NOMO-1 treated with dmso at 0.1 percent for 144 hours (cell line): ENCODE measurements at regions not wholly inside any gene's neighbourhood (a gene's known extent, or its start where the extent isn't known, plus 50 kb on each side); places are given as distances from the start of the nearest gene placed in this dataset.

Experiments used
- DNase-seq: peaks from one replicate; lab custom pipeline; 2025; ENCODE audit not compliant: unreplicated experiment; lab: John Stamatoyannopoulos, UW

GRCh38 chr20:43863821-43864544, 50.7 kb upstream of the TOX2 start:
- DNase-seq: no peak

GRCh38 chr20:43863330-43863729, 51.3 kb upstream of the TOX2 start:
- DNase-seq: no peak

- no peak for DNase-seq
These were observed 52.2 kb upstream of the TOX2 start for GRCh38 chr20:43862438-43862837.

DNA sequence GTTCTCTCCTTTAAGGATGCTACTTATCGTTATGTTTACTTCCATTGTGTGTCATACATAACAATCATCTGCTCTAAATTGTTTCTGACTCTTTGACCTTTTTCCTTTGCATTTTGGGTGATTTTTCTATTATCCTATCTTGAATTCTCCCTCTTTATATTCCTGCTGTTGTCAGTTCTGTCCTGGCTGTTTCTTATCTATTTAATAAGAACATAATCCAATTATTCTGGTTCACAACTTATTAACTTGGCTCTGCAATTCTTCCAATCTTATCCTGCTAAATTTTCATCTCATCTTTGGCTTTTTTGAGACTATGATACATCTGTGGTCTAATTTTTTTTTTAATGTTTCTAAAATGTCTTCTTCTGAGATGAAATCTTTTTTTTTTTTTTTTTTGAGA, 54.7 kb upstream of the TOX2 start:
- DNase-seq: no peak

DNA sequence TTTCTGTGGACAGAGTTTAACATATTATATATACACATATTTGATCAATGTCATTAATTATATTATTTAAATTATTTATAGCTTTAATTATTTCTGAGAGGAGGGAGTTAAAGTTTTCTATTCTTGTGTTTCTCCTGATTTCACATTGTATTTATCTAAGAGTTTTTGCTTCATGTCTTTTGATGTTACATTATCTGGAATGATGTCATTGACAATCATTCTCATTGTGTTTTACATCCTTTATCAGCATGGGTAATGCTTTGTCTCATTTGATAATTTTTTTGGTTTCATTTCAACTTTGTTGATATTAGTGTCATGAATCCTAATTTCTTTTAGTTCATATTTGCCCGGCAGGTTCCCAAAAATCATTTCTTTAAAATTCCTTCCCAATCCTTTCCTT, 56.7 kb upstream of the TOX2 start:
- no peak for DNase-seq

GRCh38 chr20:43857127-43857526, 57.5 kb upstream of the TOX2 start:
- no peak for DNase-seq

DNA sequence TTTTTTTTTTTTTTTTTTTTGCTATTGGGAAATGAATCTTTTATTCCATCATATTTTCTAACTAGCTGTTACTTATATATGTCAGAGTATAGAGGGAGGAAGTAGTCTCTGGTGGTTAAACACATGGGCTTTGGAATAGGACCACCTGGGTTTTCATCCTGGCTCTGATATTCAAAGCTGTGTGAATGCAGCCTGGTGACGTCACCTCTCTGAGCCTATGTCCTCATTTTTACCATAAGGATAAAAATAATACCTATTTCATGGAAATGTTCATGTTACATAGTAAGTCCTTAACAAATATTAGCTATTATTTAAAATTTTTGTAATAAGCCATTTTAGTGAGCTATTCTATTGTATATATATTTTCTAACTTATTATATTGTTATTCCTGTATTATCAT, 58.8 kb upstream of the TOX2 start:
- DNase-seq: no peak

GRCh38 chr20:43853918-43854317, 60.7 kb upstream of the TOX2 start:
- no peak for DNase-seq

DNA sequence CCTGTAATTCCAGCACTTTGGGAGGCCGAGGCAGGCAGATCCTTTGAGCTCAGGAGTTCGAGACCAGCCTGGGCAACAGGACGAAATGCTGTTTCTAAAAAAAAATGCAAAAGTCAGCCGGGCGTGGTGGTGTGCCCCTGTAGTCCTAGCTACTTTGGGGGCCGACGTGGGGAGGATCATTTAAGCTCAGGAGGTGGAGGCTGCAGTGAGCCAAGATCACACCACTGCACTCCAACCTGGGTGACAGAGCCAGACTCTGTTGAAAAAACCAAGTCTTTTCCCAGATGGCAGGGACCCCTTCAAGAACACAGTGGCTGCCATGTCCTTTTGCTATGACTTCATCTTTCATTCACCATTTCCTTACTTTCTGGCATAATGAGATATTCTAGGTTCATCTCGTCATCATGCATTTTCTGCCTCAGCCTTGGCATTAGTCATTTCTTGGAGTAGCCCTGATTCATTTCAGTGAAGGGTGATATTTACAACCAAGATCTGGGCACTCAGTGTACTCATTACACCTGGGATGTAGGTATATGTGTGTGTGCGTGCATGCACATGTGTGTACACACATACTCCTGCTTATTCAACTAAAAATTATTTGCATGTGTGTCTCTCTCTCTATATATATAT, 61.4 kb upstream of the TOX2 start:
- DNase-seq: no peak

DNA sequence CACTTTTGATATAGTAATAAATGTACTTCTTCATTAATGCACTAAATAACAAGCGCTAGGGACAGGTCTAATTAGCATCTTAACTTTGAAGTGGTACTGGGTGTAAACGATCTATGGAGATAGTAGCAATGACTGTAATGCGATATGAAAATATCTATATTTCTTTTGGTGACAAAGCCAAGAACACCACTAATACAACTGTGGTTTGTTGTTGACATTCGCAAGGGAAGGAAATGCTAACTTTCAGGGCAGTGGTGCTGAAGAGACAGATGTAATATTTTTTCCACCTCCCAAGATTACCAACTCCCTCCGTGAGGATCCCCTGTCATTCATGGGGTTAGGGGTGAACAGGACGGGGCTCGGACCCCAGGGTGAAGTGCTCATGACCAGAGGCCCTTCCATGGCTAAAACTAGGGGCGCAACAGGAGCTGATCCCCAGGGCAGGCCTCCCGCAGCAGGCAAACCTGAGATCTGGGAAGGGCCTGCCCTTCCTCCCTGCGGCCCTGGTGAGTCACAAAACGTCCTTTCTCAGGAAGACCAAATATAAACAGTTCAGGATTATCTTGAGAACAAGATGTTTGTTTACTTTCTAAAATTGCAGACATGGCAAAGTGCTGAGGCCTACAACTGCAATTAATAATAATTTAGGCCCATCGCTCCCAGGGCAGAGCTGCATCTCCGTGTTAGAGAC, 65.0 kb upstream of the TOX2 start:
- DNase-seq: no peak

- DNase-seq: no peak
These were observed 68.1 kb upstream of the TOX2 start for GRCh38 chr20:43846516-43846905.

DNA sequence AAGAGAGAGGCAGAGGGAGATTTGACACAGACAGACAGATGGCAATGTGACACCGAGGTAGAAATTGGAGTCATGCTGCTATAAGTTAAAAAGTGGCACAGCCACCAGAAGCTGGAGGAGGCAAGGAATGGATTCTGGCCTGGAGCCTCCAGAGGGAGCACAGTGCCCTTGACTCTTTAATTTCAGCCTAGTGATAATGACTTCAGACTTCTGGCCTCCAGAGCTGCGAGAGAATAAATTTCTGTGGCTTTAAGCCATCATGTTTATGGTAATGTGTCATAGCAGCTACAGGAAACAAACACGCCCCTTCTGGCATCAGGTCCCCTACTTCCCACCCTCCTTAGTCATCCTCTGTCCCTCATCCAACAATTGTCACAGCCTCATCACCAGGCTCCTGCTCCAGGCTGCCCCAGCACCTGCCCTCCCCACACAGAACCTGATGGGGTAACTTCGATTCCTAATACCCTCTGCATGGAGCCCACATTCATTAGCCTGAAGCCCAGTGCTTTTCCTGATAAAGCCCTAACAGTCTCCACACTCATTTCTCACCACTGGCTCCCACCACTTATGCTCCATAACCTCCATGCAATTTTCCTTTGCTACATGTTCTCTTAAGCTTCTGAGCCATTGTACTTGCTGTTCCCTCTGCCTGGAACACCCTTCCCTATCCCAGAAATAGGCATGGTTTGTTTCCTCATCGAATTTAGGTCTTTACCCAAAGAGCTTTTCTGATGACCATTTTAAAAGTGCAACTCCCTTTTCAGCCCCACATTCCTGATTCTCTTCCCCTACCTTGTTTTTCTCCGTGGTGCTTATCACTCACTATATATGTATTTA, 69.7 kb upstream of the TOX2 start:
- DNase-seq: no peak

- no peak for DNase-seq
These were observed 70.5 kb upstream of the TOX2 start for GRCh38 chr20:43843965-43844660.

DNA sequence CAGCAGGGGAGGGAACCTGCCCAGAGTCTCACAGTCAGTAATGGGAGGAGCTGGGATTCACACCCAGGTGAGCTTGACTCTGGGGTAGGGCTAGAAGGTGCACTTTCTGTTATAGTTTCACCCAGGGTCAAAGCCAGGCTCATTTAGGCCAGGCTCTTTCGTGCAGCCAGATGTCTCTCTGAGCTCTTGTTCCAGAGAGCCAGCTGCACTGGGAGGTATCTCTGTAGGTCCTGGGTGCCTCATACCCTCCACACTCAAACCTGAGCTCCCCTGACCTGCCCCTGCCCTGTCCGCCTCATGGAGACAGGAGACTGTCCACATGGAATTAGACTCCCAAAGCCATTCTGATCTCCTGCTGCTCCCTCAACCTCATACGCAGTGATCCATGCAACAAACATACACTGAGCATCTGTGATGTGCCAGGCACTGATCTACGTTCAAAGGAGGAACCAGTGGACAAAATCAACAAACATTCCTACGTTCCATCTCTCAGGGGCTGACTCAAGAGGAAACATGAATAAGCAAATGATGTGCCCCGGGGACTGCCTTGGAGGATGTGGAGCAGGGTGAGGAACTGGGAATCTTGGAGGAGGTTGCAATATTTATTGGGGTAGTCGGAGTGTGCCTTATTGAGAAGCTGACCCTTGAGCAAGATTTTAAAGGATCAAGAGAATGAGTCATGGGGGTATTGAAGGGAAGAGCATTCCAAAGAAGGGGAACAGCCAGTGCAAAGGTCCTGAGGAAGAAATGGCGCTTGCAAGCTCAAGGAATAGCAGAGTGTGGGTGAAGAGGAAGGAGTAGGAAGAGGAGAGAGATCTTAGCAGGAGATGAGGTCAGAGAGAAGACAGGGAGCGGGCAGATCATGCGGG, 71.3 kb upstream of the TOX2 start:
- DNase-seq: no peak

- no peak for DNase-seq
These were observed 72.3 kb upstream of the TOX2 start for GRCh38 chr20:43842126-43843020.

DNA sequence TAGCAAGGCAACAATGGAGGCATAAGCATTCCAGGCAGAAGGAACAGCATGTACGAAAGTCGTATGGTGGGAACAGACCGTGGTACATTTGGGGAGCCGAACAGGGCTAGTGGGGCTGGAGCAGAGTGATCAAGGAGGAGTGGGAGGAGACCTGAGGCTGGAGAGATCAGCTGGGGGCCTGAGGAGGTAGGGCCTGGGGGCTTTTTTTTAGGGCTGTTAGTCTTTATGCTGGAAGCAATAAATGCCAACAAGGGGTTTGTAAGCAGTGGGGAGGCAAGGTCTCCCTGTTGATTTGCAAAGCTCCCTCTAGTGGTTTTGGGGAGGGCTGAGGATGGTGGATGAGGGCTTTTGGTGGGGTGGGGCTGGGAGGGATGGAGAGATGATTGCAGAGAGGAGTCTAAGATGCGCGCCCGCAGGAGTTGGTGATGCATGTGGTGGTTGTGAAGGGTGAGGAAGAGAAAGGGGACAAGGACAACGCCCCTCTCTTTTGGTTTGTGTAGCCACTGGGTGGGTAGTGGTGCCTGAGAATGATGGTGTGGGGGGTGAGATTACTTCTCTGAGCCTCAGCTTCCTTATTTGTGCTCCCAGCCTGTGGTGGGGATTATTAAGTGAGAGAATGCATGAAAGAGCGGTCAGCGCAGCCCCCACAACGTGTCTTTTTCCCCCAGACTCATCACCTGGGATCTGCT, 74.1 kb upstream of the TOX2 start:
- DNase-seq: no peak

GRCh38 chr20:43839793-43840199, 74.9 kb upstream of the TOX2 start:
- no peak for DNase-seq

DNA sequence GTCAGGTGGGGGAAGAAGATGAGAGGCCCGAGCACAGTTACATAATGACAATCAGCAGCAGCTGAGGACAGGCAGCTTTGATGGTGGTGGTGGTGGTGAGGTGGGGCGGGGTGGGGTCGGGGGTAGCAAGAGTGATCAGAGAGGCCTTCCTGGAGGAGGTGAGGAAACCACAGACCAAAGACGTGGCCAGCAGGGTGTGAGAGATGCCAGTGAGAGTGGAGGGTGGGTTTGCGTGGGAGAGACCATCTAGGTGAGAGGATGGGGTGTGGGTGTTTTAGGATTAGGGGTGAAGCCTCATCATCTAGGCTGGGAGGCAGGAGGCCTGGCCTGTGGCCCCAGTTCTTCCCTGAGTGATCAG, 76.0 kb upstream of the TOX2 start:
- DNase-seq: no peak
